Mononuclear cell (primary cell): ENCODE measurements at regions not wholly inside any gene's neighbourhood (a gene's known extent, or its start where the extent isn't known, plus 50 kb on each side); places are given as distances from the start of the nearest gene placed in this dataset.

ENCODE experiments used
- H3K27me3 ChIP-seq: 2 replicates; pipeline ENCODE4 v1.6.0; 2011; ENCODE audit warnings: low read length, control low read depth; ENCODE audit not compliant: insufficient read depth
- H3K4me1 ChIP-seq: 2 replicates; pipeline ENCODE4 v1.5.1; 2011; ENCODE audit warnings: mild to moderate bottlenecking, low read length, control low read depth; ENCODE audit not compliant: insufficient read depth
- H3K4me3 ChIP-seq: 2 replicates; pipeline ENCODE4 v1.5.1; 2011; ENCODE audit warnings: mild to moderate bottlenecking, low read length, moderate library complexity
- H3K9me3 ChIP-seq: 2 replicates; pipeline ENCODE4 v1.5.1; 2011; ENCODE audit warnings: low read depth, mild to moderate bottlenecking, control low read depth, low read length

DNA sequence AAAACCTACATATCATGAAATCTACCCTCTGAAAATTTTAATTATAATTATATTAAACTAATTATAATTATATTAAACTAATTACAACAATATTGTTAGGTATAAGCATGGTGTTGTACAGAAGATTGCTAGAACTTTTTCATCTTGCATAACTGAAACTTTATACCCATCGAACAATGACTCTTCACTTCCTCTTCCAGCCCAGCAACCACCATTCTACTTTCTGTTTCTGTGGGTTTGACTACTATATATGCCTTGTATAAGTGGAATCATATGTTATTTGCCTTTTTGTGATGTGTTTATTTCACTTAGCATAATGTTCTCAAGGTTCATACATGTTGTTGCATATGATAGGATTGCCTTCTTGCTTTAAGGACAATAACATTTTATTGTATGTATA lies 274.2 kb upstream of the CCNH start:
- Histone ChIP-seq H3K9me3 (peaks cover 13% of the 10 kb centered on the region), H3K4me1 (no peaks in the 10 kb centered on the region), H3K4me3 (no peak overlapping the region), H3K27me3 (no peaks in the 10 kb centered on the region)

- Histone ChIP-seq H3K9me3 (peaks cover 13% of the 10 kb centered on the region), H3K4me1 (no peaks in the 10 kb centered on the region), H3K27me3 (no peaks in the 10 kb centered on the region), H3K4me3 (no peak overlapping the region)
Measured at GRCh38 chr5:87686018-87686417, 273.3 kb upstream of the CCNH start.

- Histone ChIP-seq H3K4me3 (no peak overlapping the region), H3K9me3 (no peaks in the 10 kb centered on the region), H3K4me1 (no peaks in the 10 kb centered on the region)
Measured at GRCh38 chr5:87674235-87674634, 261.5 kb upstream of the CCNH start.

GRCh38 chr5:87671146-87671545 lies 258.4 kb upstream of the CCNH start:
- no peak overlapping the region for H3K4me3 ChIP-seq
- H3K9me3 ChIP-seq = no peaks in the 10 kb centered on the region
- no peaks in the 10 kb centered on the region for H3K4me1 ChIP-seq
- H3K27me3 ChIP-seq = no peaks in the 10 kb centered on the region

More at GRCh38 chr5:87674235-87674634, 261.5 kb upstream of the CCNH start:
- H3K27me3 ChIP-seq = no peaks in the 10 kb centered on the region

- no peaks in the 10 kb centered on the region for H3K27me3 ChIP-seq
- no peaks in the 10 kb centered on the region for H3K9me3 ChIP-seq
- no peak overlapping the region for H3K4me3 ChIP-seq
- H3K4me1 ChIP-seq = no peaks in the 10 kb centered on the region
Measured at GRCh38 chr5:87665166-87665565, 252.4 kb upstream of the CCNH start.

DNA sequence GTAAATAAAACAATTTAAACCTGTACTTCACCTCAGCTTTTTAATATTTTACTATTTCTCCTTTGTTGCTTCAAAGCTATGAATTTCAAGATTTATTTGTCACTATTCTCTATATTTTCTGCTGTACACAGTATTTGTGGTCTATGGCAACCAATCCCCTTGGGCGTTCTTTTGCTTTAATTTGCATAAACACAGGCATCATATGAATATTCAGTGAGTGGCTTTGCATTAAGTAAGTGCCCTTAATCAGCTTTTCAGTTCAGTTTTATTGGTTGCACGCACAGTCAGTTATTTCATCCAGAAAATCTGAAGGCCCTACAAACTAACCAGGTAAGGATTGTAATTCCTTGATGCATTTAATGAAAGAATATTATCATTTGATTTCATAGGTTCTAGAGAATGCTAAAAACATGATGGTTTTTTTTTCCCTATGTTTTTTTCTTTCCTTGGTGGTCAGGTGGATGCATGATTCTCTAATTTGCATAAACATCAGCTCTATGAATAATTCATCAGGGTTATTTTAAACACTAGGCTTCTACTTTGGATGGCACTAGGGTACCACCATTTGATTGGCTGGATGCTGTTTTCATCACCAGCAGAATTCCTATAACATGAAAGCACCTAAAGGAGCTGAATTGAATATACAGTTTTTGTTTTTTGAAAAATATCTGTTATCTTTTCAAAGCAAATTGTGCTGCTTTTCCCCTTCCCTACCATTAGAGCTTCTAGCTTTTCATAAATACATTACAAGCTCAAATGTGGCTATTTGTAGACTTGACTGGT lies 249.2 kb upstream of the CCNH start:
- H3K27me3 ChIP-seq = no peaks in the 10 kb centered on the region
- H3K9me3 ChIP-seq = no peaks in the 10 kb centered on the region
- no peaks in the 10 kb centered on the region for H3K4me1 ChIP-seq
- no peak overlapping the region for H3K4me3 ChIP-seq

- Histone ChIP-seq H3K9me3 (no peaks in the 10 kb centered on the region), H3K27me3 (no peaks in the 10 kb centered on the region)
Measured at GRCh38 chr5:87653242-87653641, 240.5 kb upstream of the CCNH start.

DNA sequence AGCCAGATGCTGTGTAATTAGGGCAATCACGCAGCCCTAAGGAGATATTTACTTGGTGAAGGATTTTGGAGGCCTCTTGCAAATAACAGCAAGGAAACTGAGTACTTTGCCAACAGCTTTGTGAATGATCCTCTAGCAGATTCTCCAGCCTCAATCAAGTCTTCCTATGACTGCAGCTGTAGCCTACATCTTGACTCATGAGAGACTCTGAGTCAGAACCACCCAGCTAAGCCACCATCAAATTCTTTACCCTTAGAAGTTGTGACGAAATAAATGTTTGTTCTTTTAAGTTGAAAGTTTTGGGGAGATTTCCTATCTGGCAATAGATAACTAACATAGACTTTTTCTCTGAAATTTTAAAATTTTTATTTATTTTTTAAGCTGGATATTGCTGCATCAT lies 237.6 kb upstream of the CCNH start:
- H3K4me3 ChIP-seq = no peak overlapping the region

More at GRCh38 chr5:87653242-87653641, 240.5 kb upstream of the CCNH start:
- H3K4me3 ChIP-seq = no peak overlapping the region
- no peaks in the 10 kb centered on the region for H3K4me1 ChIP-seq

DNA sequence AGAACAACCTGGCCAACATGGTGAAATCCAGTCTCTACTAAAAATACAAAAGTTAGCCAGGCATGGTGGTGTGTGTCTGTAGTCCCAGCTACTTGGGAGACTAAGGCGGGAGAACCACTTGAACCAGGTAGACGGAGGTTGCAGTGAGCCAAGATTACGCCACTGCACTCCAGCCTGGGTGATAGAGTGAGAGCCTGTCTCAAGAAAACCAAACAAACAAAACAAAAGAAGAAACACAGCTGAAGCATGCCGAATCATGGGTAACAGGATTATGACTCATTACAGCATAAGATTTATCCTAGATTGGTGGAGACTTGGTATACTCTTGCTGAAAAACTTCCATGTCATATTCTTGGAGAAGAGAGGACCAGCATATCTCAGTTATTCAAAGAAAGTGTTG lies 236.7 kb upstream of the CCNH start:
- H3K4me1 ChIP-seq = no peaks in the 10 kb centered on the region
- H3K4me3 ChIP-seq = no peak overlapping the region

More for the DNA sequence above, 237.6 kb upstream of the CCNH start:
- H3K4me1 ChIP-seq = no peaks in the 10 kb centered on the region
- H3K9me3 ChIP-seq = no peaks in the 10 kb centered on the region
- H3K27me3 ChIP-seq = no peaks in the 10 kb centered on the region

GRCh38 chr5:87645224-87645623 lies 232.5 kb upstream of the CCNH start:
- Histone ChIP-seq H3K4me1 (no peaks in the 10 kb centered on the region), H3K9me3 (no peaks in the 10 kb centered on the region), H3K4me3 (no peak overlapping the region), H3K27me3 (no peaks in the 10 kb centered on the region)

More for the DNA sequence above, 236.7 kb upstream of the CCNH start:
- Histone ChIP-seq H3K27me3 (no peaks in the 10 kb centered on the region), H3K9me3 (no peaks in the 10 kb centered on the region)

- H3K27me3 ChIP-seq = no peaks in the 10 kb centered on the region
- H3K4me3 ChIP-seq = no peak overlapping the region
- H3K9me3 ChIP-seq = no peaks in the 10 kb centered on the region
- no peaks in the 10 kb centered on the region for H3K4me1 ChIP-seq
Measured at GRCh38 chr5:87640902-87641301, 228.2 kb upstream of the CCNH start.

GRCh38 chr5:87627363-87627762 lies 214.6 kb upstream of the CCNH start:
- Histone ChIP-seq H3K4me3 (no peak overlapping the region), H3K4me1 (no peaks in the 10 kb centered on the region), H3K9me3 (no peaks in the 10 kb centered on the region)

GRCh38 chr5:87608385-87608784 lies 195.7 kb upstream of the CCNH start:
- Histone ChIP-seq H3K27me3 (no peaks in the 10 kb centered on the region), H3K9me3 (no peaks in the 10 kb centered on the region), H3K4me3 (no peak overlapping the region), H3K4me1 (no peaks in the 10 kb centered on the region)

More at GRCh38 chr5:87627363-87627762, 214.6 kb upstream of the CCNH start:
- H3K27me3 ChIP-seq = no peaks in the 10 kb centered on the region

GRCh38 chr5:87605663-87606062 lies 192.9 kb upstream of the CCNH start:
- Histone ChIP-seq H3K9me3 (no peaks in the 10 kb centered on the region), H3K4me1 (no peaks in the 10 kb centered on the region), H3K4me3 (no peak overlapping the region)

GRCh38 chr5:87599778-87600177 lies 187.0 kb upstream of the CCNH start:
- H3K4me1 ChIP-seq = no peaks in the 10 kb centered on the region
- no peaks in the 10 kb centered on the region for H3K9me3 ChIP-seq
- H3K4me3 ChIP-seq = no peak overlapping the region
- no peaks in the 10 kb centered on the region for H3K27me3 ChIP-seq

More at GRCh38 chr5:87605663-87606062, 192.9 kb upstream of the CCNH start:
- no peaks in the 10 kb centered on the region for H3K27me3 ChIP-seq

DNA sequence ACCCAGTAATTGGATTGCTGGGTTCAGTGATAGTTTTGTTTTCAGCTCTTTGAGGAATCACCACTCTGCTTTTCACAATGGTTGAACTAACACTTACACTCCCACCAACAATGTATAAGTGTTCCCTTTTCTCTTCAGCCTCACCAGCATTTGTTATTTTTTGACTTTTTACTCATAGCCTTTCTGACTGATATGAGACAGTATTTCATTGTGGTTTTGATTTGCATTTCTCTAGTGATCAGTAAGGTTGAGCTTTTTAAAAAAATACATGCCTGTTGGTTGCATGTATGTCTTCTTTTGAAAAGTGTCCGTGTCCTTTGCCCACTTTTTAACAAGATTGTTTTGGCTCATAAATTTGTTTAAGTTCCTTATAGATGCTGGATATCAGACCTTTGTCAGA lies 185.7 kb upstream of the CCNH start:
- H3K4me3 ChIP-seq = no peak overlapping the region
- H3K9me3 ChIP-seq = no peaks in the 10 kb centered on the region
- no peaks in the 10 kb centered on the region for H3K27me3 ChIP-seq
- H3K4me1 ChIP-seq = no peaks in the 10 kb centered on the region
